ENCODE measurements at regions not wholly inside any gene's neighbourhood (a gene's known extent, or its start where the extent isn't known, plus 50 kb on each side); places are given as distances from the start of the nearest gene placed in this dataset.

- WGBS, 2 donors: 84 to 88% methylated on average over 7 of the region's 7 CpGs
- Histone ChIP-seq H3K4me1 (no peaks in the 10 kb centered on the region), H3K4me3 (no peak overlapping the region), H3K9me3 (peaks cover 0 to 39% (median 7%) of the 10 kb centered on the region in 4 donors), H3K36me3 (no peaks in the 10 kb centered on the region), H3K27me3 (no peaks in the 10 kb centered on the region), H3K27ac (no peak overlapping the region)
- no peak for DNase-seq (ENCODE audit: low spot score in 2 of 2)
- no peak for TF ChIP-seq EP300 (IDR thresholded peaks at IDR 0.05)
- TF ChIP-seq POLR2A (IDR thresholded peaks at IDR 0.05): no peak
- no peak for TF ChIP-seq CTCF (IDR thresholded peaks at IDR 0.05)
Observed at GRCh38 chr10:29114141-29114540, 174.7 kb upstream of the LYZL1 start.

- Histone ChIP-seq H3K4me1 (no peaks in the 10 kb centered on the region), H3K4me3 (no peak overlapping the region), H3K27ac (no peak overlapping the region), H3K27me3 (no peaks in the 10 kb centered on the region), H3K36me3 (no peaks in the 10 kb centered on the region), H3K9me3 (peaks cover 0 to 41% (median 7%) of the 10 kb centered on the region in 4 donors)
- TF ChIP-seq CTCF (IDR thresholded peaks at IDR 0.05) (no peak), EP300 (IDR thresholded peaks at IDR 0.05) (no peak), POLR2A (IDR thresholded peaks at IDR 0.05) (no peak)
- no peak for DNase-seq (ENCODE audit: low spot score in 2 of 2)
Observed at GRCh38 chr10:29117781-29118180, 171.1 kb upstream of the LYZL1 start.

- H3K27ac ChIP-seq: no peak overlapping the region
- H3K4me1 ChIP-seq: no peaks in the 10 kb centered on the region
- WGBS, 2 donors: 54 to 55% methylated on average over 8 of the region's 8 CpGs
- H3K4me3 ChIP-seq: no peak overlapping the region
- no peak for DNase-seq (ENCODE audit: low spot score in 2 of 2)
- H3K9me3 ChIP-seq: peaks cover 0 to 48% (median 7%) of the 10 kb centered on the region in 4 donors
- TF ChIP-seq POLR2A (IDR thresholded peaks at IDR 0.05): no peak
- no peak for TF ChIP-seq CTCF (IDR thresholded peaks at IDR 0.05)
- no peak for TF ChIP-seq EP300 (IDR thresholded peaks at IDR 0.05)
- H3K36me3 ChIP-seq: no peaks in the 10 kb centered on the region
- H3K27me3 ChIP-seq: no peaks in the 10 kb centered on the region
Observed at GRCh38 chr10:29119374-29119773, 169.5 kb upstream of the LYZL1 start.

- Histone ChIP-seq H3K4me1 (no peaks in the 10 kb centered on the region), H3K4me3 (no peak overlapping the region), H3K9me3 (peaks cover 0 to 48% (median 7%) of the 10 kb centered on the region in 4 donors), H3K27me3 (no peaks in the 10 kb centered on the region), H3K27ac (no peak overlapping the region), H3K36me3 (no peaks in the 10 kb centered on the region)
- TF ChIP-seq CTCF (IDR thresholded peaks at IDR 0.05) (no peak), EP300 (IDR thresholded peaks at IDR 0.05) (no peak), POLR2A (IDR thresholded peaks at IDR 0.05) (no peak)
- no peak for DNase-seq (ENCODE audit: low spot score in 2 of 2)
- 84 to 87% methylated on average over 3 of the region's 3 CpGs for WGBS, 2 donors
Observed at GRCh38 chr10:29120216-29120615, 168.7 kb upstream of the LYZL1 start.

- peaks cover 0 to 6% (median 0%) of the 10 kb centered on the region in 4 donors for H3K9me3 ChIP-seq
- H3K4me1 ChIP-seq: no peaks in the 10 kb centered on the region
- no peak for DNase-seq (ENCODE audit: low spot score in 2 of 2)
- no peak overlapping the region for H3K4me3 ChIP-seq
- H3K27ac ChIP-seq: no peak overlapping the region
- H3K36me3 ChIP-seq: no peaks in the 10 kb centered on the region
- TF ChIP-seq POLR2A (IDR thresholded peaks at IDR 0.05) (no peak), EP300 (IDR thresholded peaks at IDR 0.05) (no peak), CTCF (IDR thresholded peaks at IDR 0.05) (no peak)
- no peaks in the 10 kb centered on the region for H3K27me3 ChIP-seq
- 90% methylated on average over 6 of the region's 6 CpGs for WGBS, 2 donors
Observed at GRCh38 chr10:29124864-29125263, 164.0 kb upstream of the LYZL1 start.

Measured in tibial nerve (tissue), 4 donors.